K562 (cell line): ENCODE measurements at regions not wholly inside any gene's neighbourhood (a gene's known extent, or its start where the extent isn't known, plus 50 kb on each side); places are given as distances from the start of the nearest gene placed in this dataset.

Experiments
- CEBPB ChIP-seq: fragments of 450-650 bp; IDR thresholded peaks from 2 replicates; pipeline ENCODE4 v1.6.1; 2016; ENCODE audit warnings: missing genetic modification characterization, missing compliant biosample characterization
- CEBPG ChIP-seq, 3 experiments: fragments of 200-800 bp in 1 of 3; sonication (Bioruptor generic) in 1 of 3; sonication (generic) in 1 of 3; formaldehyde crosslinking in 1 of 3; IDR thresholded peaks in 2 of 3; conservative IDR thresholded peaks in 1 of 3; 2 replicates each; pipeline versions ENCODE4 v1.6.1 to v1.8.0; 2016 to 2022; ENCODE audit warnings: missing compliant biosample characterization in 2 of 3, missing genetic modification characterization in 2 of 3, mild to moderate bottlenecking in 1 of 3, missing genetic modification reagents in 1 of 3
- CTBP1 ChIP-seq: fragments of 450-650 bp; IDR thresholded peaks from 2 replicates; pipeline ENCODE4 v1.6.1; 2016; ENCODE audit warnings: borderline replicate concordance
- ELF4 ChIP-seq: fragments of 450-650 bp; formaldehyde crosslinking; IDR thresholded peaks from 2 replicates; pipeline ENCODE4 v1.4.0; 2022; ENCODE audit warnings: missing genetic modification characterization
- ETS2 ChIP-seq: IDR thresholded peaks from 2 replicates; pipeline ENCODE4 v1.6.1; 2016; ENCODE audit warnings: borderline replicate concordance, missing genetic modification characterization, mild to moderate bottlenecking, moderate library complexity, missing compliant biosample characterization; ENCODE audit not compliant: poor library complexity, severe bottlenecking
- JUNB ChIP-seq: fragments of 450-650 bp; formaldehyde crosslinking; conservative IDR thresholded peaks from 2 replicates; pipeline ENCODE4 v1.4.0; 2020; ENCODE audit warnings: mild to moderate bottlenecking
- MAFF ChIP-seq: IDR thresholded peaks from 2 replicates; pipeline ENCODE4 v1.6.1; 2012; ENCODE audit warnings: low read length, improper control_type of control experiment
- MAFG ChIP-seq: fragments of 450-650 bp; conservative IDR thresholded peaks from 2 replicates; pipeline ENCODE4 v1.6.1; 2016; ENCODE audit warnings: missing genetic modification characterization, missing compliant biosample characterization
- MCM7 ChIP-seq, 2 experiments: fragments of 450-650 bp; IDR thresholded peaks; 2 replicates each; pipeline ENCODE4 v1.6.1; 2016 to 2018
- MLLT1 ChIP-seq, 2 experiments: fragments of 450-650 bp; IDR thresholded peaks; 2 replicates each; pipeline ENCODE4 v1.6.1; 2016
- MTA3 ChIP-seq: fragments of 450-650 bp; formaldehyde crosslinking; IDR thresholded peaks from 2 replicates; pipeline ENCODE4 v1.6.1; 2017; ENCODE audit warnings: mild to moderate bottlenecking, borderline replicate concordance
- NFIX ChIP-seq: fragments of 250-450 bp; sonication (Bioruptor Pico); IDR thresholded peaks from 2 replicates; pipeline ENCODE4 v1.4.0; 2020; ENCODE audit warnings: low read depth, mild to moderate bottlenecking, moderate library complexity
- PRPF4 ChIP-seq: fragments of 200-400 bp; formaldehyde crosslinking; IDR thresholded peaks from one replicate; pipeline ENCODE4 v1.6.1; 2017; ENCODE audit warnings: low read length, low read depth, mild to moderate bottlenecking; ENCODE audit not compliant: insufficient read depth, poor library complexity, severe bottlenecking
- RFX7 ChIP-seq: fragments of 250-450 bp; sonication (Bioruptor Pico); IDR thresholded peaks from 2 replicates; pipeline ENCODE4 v1.5.1; 2021; ENCODE audit warnings: mild to moderate bottlenecking
- SNIP1 ChIP-seq: fragments of 450-650 bp; IDR thresholded peaks from 2 replicates; pipeline ENCODE4 v1.7.1; 2017; ENCODE audit warnings: low read depth, mild to moderate bottlenecking
- XRCC4 ChIP-seq: IDR thresholded peaks from one replicate; pipeline ENCODE4 v1.6.1; 2011; ENCODE audit not compliant: insufficient read depth, insufficient read length; ENCODE audit errors: extremely low read depth
- ZNF165 ChIP-seq: fragments of 250-450 bp; sonication (Bioruptor Pico); IDR thresholded peaks from 2 replicates; pipeline ENCODE4 v1.4.0; 2020; ENCODE audit warnings: borderline replicate concordance
- ZNF316 ChIP-seq: fragments of 450-650 bp; IDR thresholded peaks from 2 replicates; pipeline ENCODE4 v1.6.1; 2016
- ZNF778 ChIP-seq: fragments of 450-650 bp; formaldehyde crosslinking; IDR thresholded peaks from 2 replicates; pipeline ENCODE4 v1.4.0; 2020; ENCODE audit warnings: mild to moderate bottlenecking, moderate library complexity
- TF ChIP-seq, protein P1 (sequence below): IDR thresholded peaks from 2 replicates; pipeline ENCODE4 v1.6.1; 2011; ENCODE audit not compliant: insufficient read length; ENCODE audit errors: extremely low read depth
- TF ChIP-seq, protein P2 (sequence below): sonication (generic); formaldehyde crosslinking; IDR thresholded peaks from 2 replicates; pipeline ENCODE4 v1.8.0; 2022; ENCODE audit warnings: mild to moderate bottlenecking, missing genetic modification reagents

GRCh38 chr16:16879567-16880251 is 500.8 kb downstream of the NPIPA7 start (continued):
- no peak for TF ChIP-seq PRPF4
- no peak for TF ChIP-seq CEBPG (CRISPR knock-in tag; IDR thresholded peaks at IDR 0.05)
- TF ChIP-seq CEBPG (tag; conservative IDR thresholded peaks at IDR 0.05 in 1 of 2, IDR thresholded peaks at IDR 0.05 in 1 of 2), result peak in 1 of 2 experiments; percentile 48; a peak in 2 of 4 replicates
- no peak for TF ChIP-seq ETS2 (tag)
- TF ChIP-seq, protein P1, sequence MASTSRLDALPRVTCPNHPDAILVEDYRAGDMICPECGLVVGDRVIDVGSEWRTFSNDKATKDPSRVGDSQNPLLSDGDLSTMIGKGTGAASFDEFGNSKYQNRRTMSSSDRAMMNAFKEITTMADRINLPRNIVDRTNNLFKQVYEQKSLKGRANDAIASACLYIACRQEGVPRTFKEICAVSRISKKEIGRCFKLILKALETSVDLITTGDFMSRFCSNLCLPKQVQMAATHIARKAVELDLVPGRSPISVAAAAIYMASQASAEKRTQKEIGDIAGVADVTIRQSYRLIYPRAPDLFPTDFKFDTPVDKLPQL, result no peak
- TF ChIP-seq RFX7, result no peak
- TF ChIP-seq MAFG, result no peak
- TF ChIP-seq JUNB, result no peak
- no peak for TF ChIP-seq ELF4 (CRISPR knock-in tag)
- TF ChIP-seq MLLT1 (IDR thresholded peaks at IDR 0.05), result no peak
- TF ChIP-seq CTBP1, result no peak
- TF ChIP-seq MCM7 (IDR thresholded peaks at IDR 0.05), result no peak
- TF ChIP-seq, protein P2, sequence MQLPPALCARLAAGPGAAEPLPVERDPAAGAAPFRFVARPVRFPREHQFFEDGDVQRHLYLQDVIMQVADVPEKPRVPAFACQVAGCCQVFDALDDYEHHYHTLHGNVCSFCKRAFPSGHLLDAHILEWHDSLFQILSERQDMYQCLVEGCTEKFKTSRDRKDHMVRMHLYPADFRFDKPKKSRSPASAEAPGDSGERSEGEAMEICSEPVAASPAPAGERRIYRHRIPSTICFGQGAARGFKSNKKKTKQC (CRISPR knock-in tag), result no peak
- TF ChIP-seq MAFF, result no peak
- no peak for TF ChIP-seq MTA3
- TF ChIP-seq SNIP1, result no peak
- TF ChIP-seq CEBPB (tag), result peak; percentile 59
- no peak for TF ChIP-seq XRCC4
- no peak for TF ChIP-seq ZNF316
- no peak for TF ChIP-seq NFIX (CRISPR knock-in tag)
- no peak for TF ChIP-seq ZNF778
- no peak for TF ChIP-seq ZNF165 (CRISPR knock-in tag)
